HL-60 (cell line): ENCODE measurements at regions not wholly inside any gene's neighbourhood (a gene's known extent, or its start where the extent isn't known, plus 50 kb on each side); places are given as distances from the start of the nearest gene placed in this dataset.

Experiments
- GABPA ChIP-seq: IDR thresholded peaks from 2 replicates; pipeline ENCODE4 v1.6.1; 2012; ENCODE audit warnings: low read depth
- POLR2AphosphoS5 ChIP-seq: IDR thresholded peaks from 2 replicates; pipeline ENCODE4 v1.6.1; 2012; ENCODE audit warnings: low read depth
- REST ChIP-seq: IDR thresholded peaks from 2 replicates; pipeline ENCODE4 v1.6.1; 2012; ENCODE audit warnings: low read depth; ENCODE audit not compliant: insufficient replicate concordance
- SPI1 ChIP-seq: IDR thresholded peaks from 2 replicates; pipeline ENCODE4 v1.6.1; 2012; ENCODE audit warnings: low read depth, mild to moderate bottlenecking, borderline replicate concordance
- TF ChIP-seq, protein P1 (sequence below): IDR thresholded peaks from one replicate; pipeline ENCODE4 v1.5.1; 2011; ENCODE audit warnings: low read length, control low read depth, inconsistent platforms; ENCODE audit not compliant: insufficient read depth

GRCh38 chr10:131697476-131698128 is 203.2 kb upstream of the PPP2R2D start:
- TF ChIP-seq, protein P1, sequence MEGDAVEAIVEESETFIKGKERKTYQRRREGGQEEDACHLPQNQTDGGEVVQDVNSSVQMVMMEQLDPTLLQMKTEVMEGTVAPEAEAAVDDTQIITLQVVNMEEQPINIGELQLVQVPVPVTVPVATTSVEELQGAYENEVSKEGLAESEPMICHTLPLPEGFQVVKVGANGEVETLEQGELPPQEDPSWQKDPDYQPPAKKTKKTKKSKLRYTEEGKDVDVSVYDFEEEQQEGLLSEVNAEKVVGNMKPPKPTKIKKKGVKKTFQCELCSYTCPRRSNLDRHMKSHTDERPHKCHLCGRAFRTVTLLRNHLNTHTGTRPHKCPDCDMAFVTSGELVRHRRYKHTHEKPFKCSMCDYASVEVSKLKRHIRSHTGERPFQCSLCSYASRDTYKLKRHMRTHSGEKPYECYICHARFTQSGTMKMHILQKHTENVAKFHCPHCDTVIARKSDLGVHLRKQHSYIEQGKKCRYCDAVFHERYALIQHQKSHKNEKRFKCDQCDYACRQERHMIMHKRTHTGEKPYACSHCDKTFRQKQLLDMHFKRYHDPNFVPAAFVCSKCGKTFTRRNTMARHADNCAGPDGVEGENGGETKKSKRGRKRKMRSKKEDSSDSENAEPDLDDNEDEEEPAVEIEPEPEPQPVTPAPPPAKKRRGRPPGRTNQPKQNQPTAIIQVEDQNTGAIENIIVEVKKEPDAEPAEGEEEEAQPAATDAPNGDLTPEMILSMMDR: no peak
- TF ChIP-seq SPI1: no peak
- TF ChIP-seq REST: no peak
- no peak for TF ChIP-seq POLR2AphosphoS5
- TF ChIP-seq GABPA: no peak
